ENCODE measurements at regions not wholly inside any gene's neighbourhood (a gene's known extent, or its start where the extent isn't known, plus 50 kb on each side); places are given as distances from the start of the nearest gene placed in this dataset.

- WGBS (ENCODE audit: extremely low coverage, insufficient coverage, insufficient read length): no CpG with 5 or more reads among the region's 7 CpGs
- no peak overlapping the region for H2AK5ac ChIP-seq (ENCODE audit: low read length)
- H3K23ac ChIP-seq (ENCODE audit: low read length): no peak overlapping the region
- peaks cover 5% of the 10 kb centered on the region for H3K9me3 ChIP-seq (ENCODE audit: insufficient read depth, low read depth, low read length)
- H3K4me3 ChIP-seq (ENCODE audit: low read depth, low read length): no peak overlapping the region
- no peak for DNase-seq
- no peaks in the 10 kb centered on the region for H3K79me1 ChIP-seq (ENCODE audit: low read length)
- no peak overlapping the region for H4K8ac ChIP-seq (ENCODE audit: low read depth, low read length)
- H4K91ac ChIP-seq (ENCODE audit: low read depth, low read length): no peak overlapping the region
- H3K79me2 ChIP-seq (ENCODE audit: control insufficient read depth, insufficient read depth, low read length, poor library complexity): no peaks in the 10 kb centered on the region
- no peak overlapping the region for H3K14ac ChIP-seq (ENCODE audit: low read length)
- no peak overlapping the region for H3K4ac ChIP-seq (ENCODE audit: low read depth, low read length)
- H2AFZ ChIP-seq (ENCODE audit: insufficient read depth, low read length, poor library complexity): no peak overlapping the region
- no peak overlapping the region for H2BK120ac ChIP-seq (ENCODE audit: insufficient read depth, low read length, poor library complexity)
- H2BK5ac ChIP-seq (ENCODE audit: low read depth, low read length, poor library complexity): no peak overlapping the region
- H3K36me3 ChIP-seq (ENCODE audit: control insufficient read depth in 1 of 2, insufficient read depth in 2 of 2, low read length in 2 of 2): no peaks in the 10 kb centered on the region
- no peak overlapping the region for H4K12ac ChIP-seq (ENCODE audit: low read depth, low read length)
- H3K27ac ChIP-seq (ENCODE audit: low read depth, low read length): no peak overlapping the region
- H3K9ac ChIP-seq (ENCODE audit: low read length): no peak overlapping the region
- H3K4me1 ChIP-seq (ENCODE audit: control insufficient read depth in 1 of 2, insufficient read depth in 2 of 2, low read length in 2 of 2): no peaks in the 10 kb centered on the region
- no peaks in the 10 kb centered on the region for H3K27me3 ChIP-seq (ENCODE audit: insufficient read depth, low read length)
- no peak overlapping the region for H3K18ac ChIP-seq (ENCODE audit: low read length)
- H3K4me2 ChIP-seq (ENCODE audit: low read length): no peak overlapping the region
- H2BK12ac ChIP-seq (ENCODE audit: low read length): no peak overlapping the region
These were observed 641.5 kb downstream of the GABRG1 start for GRCh38 chr4:45482346-45482745.

GRCh38 chr4:45477311-45477733 is 646.5 kb downstream of the GABRG1 start:
- Histone ChIP-seq H4K12ac (ENCODE audit: low read depth, low read length) (no peak overlapping the region), H3K18ac (ENCODE audit: low read length) (no peak overlapping the region), H4K8ac (ENCODE audit: low read depth, low read length) (no peak overlapping the region), H2BK12ac (ENCODE audit: low read length) (no peak overlapping the region), H3K79me1 (ENCODE audit: low read length) (no peaks in the 10 kb centered on the region), H3K79me2 (ENCODE audit: control insufficient read depth, insufficient read depth, low read length, poor library complexity) (no peaks in the 10 kb centered on the region), H3K23ac (ENCODE audit: low read length) (no peak overlapping the region), H3K4me1 (ENCODE audit: control insufficient read depth in 1 of 2, insufficient read depth in 2 of 2, low read length in 2 of 2) (no peaks in the 10 kb centered on the region), H3K27ac (ENCODE audit: low read depth, low read length) (no peak overlapping the region), H4K91ac (ENCODE audit: low read depth, low read length) (no peak overlapping the region), H2BK5ac (ENCODE audit: low read depth, low read length, poor library complexity) (no peak overlapping the region), H2AK5ac (ENCODE audit: low read length) (no peak overlapping the region), H2BK120ac (ENCODE audit: insufficient read depth, low read length, poor library complexity) (no peak overlapping the region), H3K14ac (ENCODE audit: low read length) (no peak overlapping the region), H3K4me2 (ENCODE audit: low read length) (no peak overlapping the region), H3K36me3 (ENCODE audit: control insufficient read depth in 1 of 2, insufficient read depth in 2 of 2, low read length in 2 of 2) (no peaks in the 10 kb centered on the region), H3K4me3 (ENCODE audit: low read depth, low read length) (no peak overlapping the region), H3K27me3 (ENCODE audit: insufficient read depth, low read length) (no peaks in the 10 kb centered on the region), H3K4ac (ENCODE audit: low read depth, low read length) (no peak overlapping the region), H2AFZ (ENCODE audit: insufficient read depth, low read length, poor library complexity) (no peak overlapping the region), H3K9me3 (ENCODE audit: insufficient read depth, low read depth, low read length) (peaks cover 12% of the 10 kb centered on the region), H3K9ac (ENCODE audit: low read length) (no peak overlapping the region)
- no CpG with 5 or more reads among the region's 25 CpGs for WGBS (ENCODE audit: extremely low coverage, insufficient coverage, insufficient read length)
- DNase-seq: no peak

- H3K23ac ChIP-seq (ENCODE audit: low read length): no peak overlapping the region
- no peak overlapping the region for H2AK5ac ChIP-seq (ENCODE audit: low read length)
- no peaks in the 10 kb centered on the region for H3K4me1 ChIP-seq (ENCODE audit: control insufficient read depth in 1 of 2, insufficient read depth in 2 of 2, low read length in 2 of 2)
These were observed 648.3 kb downstream of the GABRG1 start for GRCh38 chr4:45475548-45475947.

GRCh38 chr4:45472490-45472889 is 651.4 kb downstream of the GABRG1 start:
- no CpG with 5 or more reads among the region's 3 CpGs for WGBS (ENCODE audit: extremely low coverage, insufficient coverage, insufficient read length)

More at GRCh38 chr4:45475548-45475947, 648.3 kb downstream of the GABRG1 start:
- no peak overlapping the region for H2AFZ ChIP-seq (ENCODE audit: insufficient read depth, low read length, poor library complexity)
- H2BK5ac ChIP-seq (ENCODE audit: low read depth, low read length, poor library complexity): no peak overlapping the region
- no peaks in the 10 kb centered on the region for H3K79me1 ChIP-seq (ENCODE audit: low read length)
- H2BK120ac ChIP-seq (ENCODE audit: insufficient read depth, low read length, poor library complexity): no peak overlapping the region
- no peak overlapping the region for H3K4me2 ChIP-seq (ENCODE audit: low read length)
- H3K36me3 ChIP-seq (ENCODE audit: control insufficient read depth in 1 of 2, insufficient read depth in 2 of 2, low read length in 2 of 2): no peaks in the 10 kb centered on the region
- H4K91ac ChIP-seq (ENCODE audit: low read depth, low read length): no peak overlapping the region
- no peak for DNase-seq
- no peak overlapping the region for H3K27ac ChIP-seq (ENCODE audit: low read depth, low read length)
- H3K9me3 ChIP-seq (ENCODE audit: insufficient read depth, low read depth, low read length): peaks cover 12% of the 10 kb centered on the region
- H3K4me3 ChIP-seq (ENCODE audit: low read depth, low read length): no peak overlapping the region
- WGBS (ENCODE audit: extremely low coverage, insufficient coverage, insufficient read length): no CpG with 5 or more reads among the region's 2 CpGs
- H3K27me3 ChIP-seq (ENCODE audit: insufficient read depth, low read length): no peaks in the 10 kb centered on the region
- no peak overlapping the region for H2BK12ac ChIP-seq (ENCODE audit: low read length)
- H4K8ac ChIP-seq (ENCODE audit: low read depth, low read length): no peak overlapping the region
- H4K12ac ChIP-seq (ENCODE audit: low read depth, low read length): no peak overlapping the region
- no peak overlapping the region for H3K18ac ChIP-seq (ENCODE audit: low read length)
- H3K79me2 ChIP-seq (ENCODE audit: control insufficient read depth, insufficient read depth, low read length, poor library complexity): no peaks in the 10 kb centered on the region
- no peak overlapping the region for H3K9ac ChIP-seq (ENCODE audit: low read length)
- H3K14ac ChIP-seq (ENCODE audit: low read length): no peak overlapping the region
- H3K4ac ChIP-seq (ENCODE audit: low read depth, low read length): no peak overlapping the region

More at GRCh38 chr4:45472490-45472889, 651.4 kb downstream of the GABRG1 start:
- no peak overlapping the region for H3K9ac ChIP-seq (ENCODE audit: low read length)
- no peak overlapping the region for H3K18ac ChIP-seq (ENCODE audit: low read length)
- no peak overlapping the region for H4K91ac ChIP-seq (ENCODE audit: low read depth, low read length)
- no peaks in the 10 kb centered on the region for H3K79me2 ChIP-seq (ENCODE audit: control insufficient read depth, insufficient read depth, low read length, poor library complexity)
- H2AK5ac ChIP-seq (ENCODE audit: low read length): no peak overlapping the region
- H3K9me3 ChIP-seq (ENCODE audit: insufficient read depth, low read depth, low read length): peaks cover 8% of the 10 kb centered on the region
- no peak overlapping the region for H3K4ac ChIP-seq (ENCODE audit: low read depth, low read length)
- H3K23ac ChIP-seq (ENCODE audit: low read length): no peak overlapping the region
- DNase-seq: no peak
- H4K12ac ChIP-seq (ENCODE audit: low read depth, low read length): no peak overlapping the region
- H3K27ac ChIP-seq (ENCODE audit: low read depth, low read length): no peak overlapping the region
- H3K36me3 ChIP-seq (ENCODE audit: control insufficient read depth in 1 of 2, insufficient read depth in 2 of 2, low read length in 2 of 2): no peaks in the 10 kb centered on the region
- H2BK120ac ChIP-seq (ENCODE audit: insufficient read depth, low read length, poor library complexity): no peak overlapping the region
- no peak overlapping the region for H2BK5ac ChIP-seq (ENCODE audit: low read depth, low read length, poor library complexity)
- no peak overlapping the region for H2BK12ac ChIP-seq (ENCODE audit: low read length)
- no peak overlapping the region for H2AFZ ChIP-seq (ENCODE audit: insufficient read depth, low read length, poor library complexity)
- no peak overlapping the region for H3K4me2 ChIP-seq (ENCODE audit: low read length)
- no peak overlapping the region for H3K14ac ChIP-seq (ENCODE audit: low read length)
- no peaks in the 10 kb centered on the region for H3K4me1 ChIP-seq (ENCODE audit: control insufficient read depth in 1 of 2, insufficient read depth in 2 of 2, low read length in 2 of 2)
- H3K27me3 ChIP-seq (ENCODE audit: insufficient read depth, low read length): no peaks in the 10 kb centered on the region
- no peaks in the 10 kb centered on the region for H3K79me1 ChIP-seq (ENCODE audit: low read length)
- no peak overlapping the region for H4K8ac ChIP-seq (ENCODE audit: low read depth, low read length)
- no peak overlapping the region for H3K4me3 ChIP-seq (ENCODE audit: low read depth, low read length)

Data from trophoblast cell (in vitro differentiated cells and primary cell).